Glomerular visceral epithelial cell (primary cell): ENCODE measurements at regions not wholly inside any gene's neighbourhood (a gene's known extent, or its start where the extent isn't known, plus 50 kb on each side); places are given as distances from the start of the nearest gene placed in this dataset.

Source experiments
- DNase-seq: peaks from one replicate; pipeline ENCODE4 v3.0.0-alpha.2; 2016; ENCODE audit errors: extremely low spot score

DNA sequence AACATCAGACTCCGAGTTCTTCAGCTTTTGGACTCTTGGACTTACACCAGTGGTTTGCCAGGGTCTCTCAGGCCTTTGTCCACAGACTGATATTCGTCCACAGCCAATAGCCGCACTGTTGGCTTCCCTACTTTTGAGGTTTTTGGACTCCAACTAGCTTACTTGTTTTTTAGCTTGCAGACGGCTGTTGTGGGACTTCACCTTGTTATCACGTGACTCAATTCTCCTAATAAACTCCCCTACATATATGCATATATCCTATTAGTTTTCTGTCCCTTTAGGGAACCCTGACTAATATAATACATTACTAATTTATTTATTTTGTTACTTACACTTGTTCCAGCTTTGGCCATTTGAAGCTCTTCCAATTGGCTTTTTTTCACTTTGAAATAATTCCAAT is 311.3 kb downstream of the BMP2 start:
- DNase-seq = no peak

DNA sequence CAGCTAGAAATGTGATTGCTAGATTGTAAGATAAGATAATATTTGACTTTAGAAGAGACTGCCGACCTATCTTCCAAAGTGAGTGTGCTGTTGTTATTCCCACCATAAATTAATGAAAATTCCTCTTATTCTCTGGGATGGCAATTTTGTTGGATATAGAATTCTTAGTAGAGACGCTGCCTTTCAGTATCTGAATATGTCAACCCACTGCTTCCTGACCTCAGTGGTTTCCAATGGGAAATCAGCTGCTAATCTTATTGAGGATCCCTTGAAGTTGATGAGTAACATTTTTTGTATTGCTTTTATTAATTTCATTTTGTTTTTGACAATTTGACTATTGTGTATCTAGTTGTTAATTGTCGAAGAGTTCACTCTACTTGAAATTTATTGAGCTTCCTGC is 313.0 kb downstream of the BMP2 start:
- no peak for DNase-seq

DNA sequence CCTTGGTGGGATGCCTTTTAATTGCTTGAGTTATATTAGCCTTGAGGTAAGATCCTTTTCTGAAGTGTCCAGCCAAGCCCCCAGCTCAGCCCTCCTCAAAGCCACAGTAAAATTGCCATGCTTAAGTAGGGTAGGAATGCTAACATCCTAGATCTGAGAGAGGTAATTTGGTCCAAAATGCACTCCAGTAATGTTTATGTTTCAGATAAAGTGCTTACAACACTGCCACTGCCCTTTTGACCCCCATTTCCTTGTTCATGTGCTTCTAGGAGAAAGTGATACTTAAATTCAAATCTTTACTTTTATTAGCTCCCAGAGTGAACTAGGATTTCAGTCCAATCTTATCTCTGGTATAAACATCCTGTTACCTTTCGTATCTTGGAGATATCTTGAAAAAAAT is 318.0 kb downstream of the BMP2 start:
- DNase-seq = no peak

DNA sequence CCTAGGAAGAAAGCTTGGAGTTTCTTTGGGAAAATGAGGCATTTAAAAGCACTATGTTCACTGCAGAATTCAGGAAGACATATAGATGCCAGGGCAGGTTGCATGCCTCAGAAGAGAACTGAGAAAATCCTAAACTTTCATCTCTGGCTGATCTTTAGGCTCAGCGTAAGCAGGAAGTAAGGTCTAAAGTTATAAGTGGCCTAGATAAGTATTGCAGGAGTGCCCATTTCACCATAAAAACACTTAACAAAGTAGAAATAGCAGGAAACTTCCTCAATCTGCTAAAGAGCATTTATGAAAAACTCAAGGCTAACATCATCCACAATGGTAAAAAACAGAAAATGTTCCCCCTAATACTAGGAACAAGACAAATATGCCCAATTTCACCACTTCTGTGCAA is 320.3 kb downstream of the BMP2 start:
- no peak for DNase-seq

DNA sequence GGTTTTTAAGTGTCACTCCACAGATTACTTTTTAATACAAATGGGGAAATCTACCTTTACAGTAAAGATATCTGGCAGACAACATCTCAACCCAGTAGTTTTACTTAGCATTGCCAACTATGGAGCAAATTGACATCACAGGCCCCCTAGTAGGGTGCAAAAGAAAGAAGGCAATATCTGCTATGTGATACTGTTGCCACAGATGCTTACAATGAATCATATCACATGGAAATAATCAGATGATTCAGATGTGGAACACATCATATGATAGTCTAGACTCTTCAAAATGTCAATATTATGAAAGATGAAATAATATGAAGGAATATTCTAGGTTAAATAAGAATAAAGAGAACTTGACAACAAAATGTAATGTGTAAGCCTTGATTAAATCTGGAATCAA is 322.5 kb downstream of the BMP2 start:
- DNase-seq = no peak

DNA sequence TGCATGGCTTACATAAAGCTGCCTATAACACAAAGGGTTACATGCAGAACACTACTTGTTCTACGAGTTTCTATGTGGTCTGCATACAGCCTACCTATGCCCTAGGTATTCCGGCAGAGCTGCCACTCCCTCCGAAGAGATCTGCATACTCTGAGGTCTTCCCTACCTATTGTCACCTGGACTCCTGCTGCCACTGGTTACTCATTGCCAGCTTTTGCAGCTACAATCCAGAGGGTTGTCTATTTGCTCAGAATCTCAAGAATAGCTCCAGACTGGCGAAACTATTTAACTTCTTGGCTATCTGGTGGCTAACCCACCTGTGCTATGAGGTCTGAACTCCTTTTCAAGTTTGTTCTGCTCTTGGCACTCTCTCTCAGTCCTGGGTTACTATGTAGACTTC is 323.3 kb downstream of the BMP2 start:
- no peak for DNase-seq

DNA sequence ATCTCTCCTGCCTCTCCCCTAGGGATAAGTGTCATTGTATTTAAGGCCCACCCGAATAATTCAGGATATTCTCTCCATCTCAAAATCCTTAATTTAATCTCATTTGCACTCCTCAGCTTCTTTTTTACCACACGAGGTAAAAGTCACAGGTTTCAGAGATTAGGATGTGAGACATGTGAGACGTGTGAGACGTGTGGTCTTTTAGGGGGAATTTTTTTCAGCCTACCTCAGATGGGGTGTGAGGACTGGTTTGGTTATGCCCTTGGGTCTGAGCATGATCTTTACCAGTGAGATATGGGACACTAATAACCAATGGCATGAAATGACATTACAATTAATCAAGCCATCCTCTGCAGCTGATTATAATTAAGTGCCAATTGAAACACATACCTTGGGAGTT is 324.2 kb downstream of the BMP2 start:
- no peak for DNase-seq

DNA sequence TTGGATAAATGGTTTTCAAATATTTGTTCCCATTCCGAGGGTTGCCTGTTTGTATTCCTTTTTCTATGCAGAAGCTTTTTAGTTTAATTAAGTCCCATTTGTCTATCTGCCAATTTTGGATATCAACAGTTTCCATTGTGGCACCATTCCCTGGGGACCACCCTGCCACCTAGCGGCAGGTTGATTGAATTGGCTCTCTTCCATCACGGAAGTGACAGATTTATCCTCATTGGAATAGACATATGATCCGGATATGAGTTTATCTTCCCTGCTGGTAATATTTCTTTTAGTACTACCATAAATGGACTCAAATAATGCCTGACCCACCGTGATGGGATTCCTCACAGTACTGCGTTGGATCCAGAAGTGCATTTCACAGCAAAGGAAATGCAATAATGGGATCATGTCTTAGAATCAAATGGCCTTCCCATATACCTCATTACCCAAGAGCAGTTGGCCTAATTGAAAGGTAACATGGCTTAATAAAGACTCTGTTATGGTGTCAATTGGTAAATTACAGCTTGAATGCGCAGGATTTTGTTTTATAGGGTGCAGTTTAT is 327.0 kb downstream of the BMP2 start:
- DNase-seq = peak; percentile 16

DNA sequence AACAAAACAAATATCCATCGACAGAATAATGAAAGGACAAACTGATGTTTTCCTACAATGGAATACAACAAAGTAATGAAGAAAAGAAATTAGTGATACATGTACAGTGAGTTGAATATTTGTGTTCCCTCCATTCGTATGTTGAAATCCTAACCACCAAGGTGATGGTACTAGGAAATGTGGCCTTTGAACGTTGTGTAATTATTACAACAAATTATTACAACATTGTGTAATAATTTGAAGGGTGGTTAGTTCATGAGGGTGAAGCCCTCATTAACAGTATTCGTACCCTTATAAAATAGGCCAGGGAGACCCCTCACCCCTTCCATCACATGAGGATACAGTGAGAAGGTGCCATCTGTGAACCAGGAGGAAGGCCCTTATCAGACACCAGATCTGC is 339.4 kb downstream of the BMP2 start:
- no peak for DNase-seq

DNA sequence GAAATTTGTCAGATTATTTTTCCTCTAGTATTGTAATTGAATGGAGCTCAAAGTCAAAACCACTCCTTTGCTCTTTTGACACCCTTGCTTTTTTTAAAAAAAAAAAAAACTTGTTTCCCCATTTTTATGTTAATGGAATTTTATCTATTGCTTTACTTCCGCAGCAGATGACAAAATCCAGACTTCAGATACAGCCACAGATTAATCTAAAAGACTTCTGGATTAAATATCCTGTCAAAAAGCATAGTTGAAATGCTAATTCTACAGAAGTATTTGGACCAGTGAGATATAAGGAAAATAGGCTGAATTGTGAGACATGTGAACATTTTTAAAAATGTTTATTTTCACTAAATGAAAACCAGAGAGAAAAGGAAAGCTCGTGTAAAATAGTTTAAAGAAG is 341.4 kb downstream of the BMP2 start:
- DNase-seq = no peak

DNA sequence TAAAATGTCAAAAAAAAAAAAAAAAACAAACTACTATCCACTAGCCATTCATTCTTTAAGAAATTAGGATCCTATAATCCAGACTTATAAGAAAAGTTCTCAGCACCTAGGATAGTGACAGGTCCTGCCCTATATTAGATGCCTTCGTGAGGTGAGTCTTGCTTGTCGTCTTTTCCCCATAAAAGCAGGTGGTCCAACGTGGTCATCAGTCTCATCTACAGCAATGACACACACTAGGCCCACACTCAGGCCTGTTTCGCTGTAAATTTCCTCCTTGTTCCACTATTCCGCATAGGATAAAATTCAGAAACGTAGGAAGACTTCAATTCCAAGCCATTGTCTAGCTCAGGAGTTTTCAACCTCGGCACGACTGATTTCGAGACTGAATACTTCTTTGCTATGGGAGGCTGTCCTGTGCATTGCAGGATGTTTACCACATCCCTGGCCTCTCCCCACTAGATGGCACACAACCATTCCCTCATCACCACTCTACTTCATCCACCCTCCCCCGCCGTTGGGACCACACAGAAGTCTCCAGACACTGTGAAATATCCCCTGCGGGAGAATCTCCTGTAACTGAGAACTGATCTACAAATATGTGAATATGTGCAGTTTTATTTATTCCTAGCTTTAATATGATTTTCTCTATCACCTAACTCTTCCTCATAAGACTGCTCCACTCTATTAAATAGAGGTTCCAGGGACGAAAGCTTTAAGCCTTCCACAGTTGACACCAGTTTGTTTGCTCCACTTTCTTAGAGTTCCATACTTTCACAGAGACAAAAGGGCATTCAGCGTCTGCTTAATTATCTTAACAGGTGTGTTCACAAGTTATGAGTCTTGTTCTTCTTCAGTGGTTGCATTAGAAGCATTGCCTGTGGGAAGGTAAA is 346.3 kb downstream of the BMP2 start:
- no peak for DNase-seq

DNA sequence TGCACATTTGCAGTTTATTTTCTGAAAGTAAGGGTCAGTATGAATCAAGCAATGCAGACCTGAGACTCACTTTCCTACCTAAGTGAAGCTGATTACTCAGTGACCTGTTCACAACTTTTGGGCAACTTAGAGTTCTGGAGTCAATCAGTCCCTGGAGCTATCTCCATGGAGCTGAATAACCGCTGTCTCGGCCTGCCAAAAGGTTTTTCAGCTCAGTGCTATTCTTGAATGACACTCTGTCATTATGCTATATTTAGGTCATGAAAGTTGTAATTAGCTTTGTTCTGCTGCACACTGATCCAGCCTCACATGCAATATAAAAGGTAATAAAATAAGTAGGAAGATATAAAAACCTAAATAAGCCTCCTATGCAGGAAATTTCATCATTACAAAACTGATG is 356.0 kb downstream of the BMP2 start:
- no peak for DNase-seq

DNA sequence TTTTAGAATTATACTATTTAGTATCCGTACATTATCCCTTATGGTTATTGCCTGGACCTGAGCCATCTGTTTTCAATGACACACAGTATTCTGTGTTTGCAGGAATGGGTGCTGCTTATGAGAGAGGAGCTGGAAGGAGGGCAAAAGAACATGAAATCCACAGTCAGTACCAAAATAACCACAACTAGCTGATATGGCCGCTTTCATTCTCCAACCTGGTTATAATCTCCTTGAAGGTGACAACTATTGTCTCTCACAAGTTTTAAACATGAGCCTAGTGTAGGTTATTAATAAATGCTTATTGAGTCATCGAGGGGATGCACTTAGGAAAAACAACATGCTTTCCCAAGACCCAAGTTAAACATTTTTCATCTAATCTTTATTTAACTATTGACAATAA is 356.6 kb downstream of the BMP2 start:
- no peak for DNase-seq

DNA sequence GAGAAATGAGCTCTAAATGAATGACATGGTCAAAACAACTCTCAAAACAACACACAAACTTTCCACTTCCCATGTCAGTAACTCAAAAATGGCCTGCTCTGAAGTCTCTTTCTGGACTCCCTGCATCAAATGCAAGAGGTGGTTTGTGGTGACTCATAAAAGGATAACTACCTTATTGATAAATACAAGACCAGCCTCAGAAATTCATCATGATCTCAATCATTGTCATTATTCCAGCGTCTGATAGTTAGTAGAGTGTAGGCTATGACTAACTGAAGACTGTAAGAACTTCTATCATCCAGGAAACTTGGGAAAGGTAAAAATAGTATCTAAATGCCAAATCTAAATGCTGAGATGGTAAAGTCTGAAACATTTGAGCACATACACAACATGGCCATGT is 369.4 kb downstream of the BMP2 start:
- no peak for DNase-seq

DNA sequence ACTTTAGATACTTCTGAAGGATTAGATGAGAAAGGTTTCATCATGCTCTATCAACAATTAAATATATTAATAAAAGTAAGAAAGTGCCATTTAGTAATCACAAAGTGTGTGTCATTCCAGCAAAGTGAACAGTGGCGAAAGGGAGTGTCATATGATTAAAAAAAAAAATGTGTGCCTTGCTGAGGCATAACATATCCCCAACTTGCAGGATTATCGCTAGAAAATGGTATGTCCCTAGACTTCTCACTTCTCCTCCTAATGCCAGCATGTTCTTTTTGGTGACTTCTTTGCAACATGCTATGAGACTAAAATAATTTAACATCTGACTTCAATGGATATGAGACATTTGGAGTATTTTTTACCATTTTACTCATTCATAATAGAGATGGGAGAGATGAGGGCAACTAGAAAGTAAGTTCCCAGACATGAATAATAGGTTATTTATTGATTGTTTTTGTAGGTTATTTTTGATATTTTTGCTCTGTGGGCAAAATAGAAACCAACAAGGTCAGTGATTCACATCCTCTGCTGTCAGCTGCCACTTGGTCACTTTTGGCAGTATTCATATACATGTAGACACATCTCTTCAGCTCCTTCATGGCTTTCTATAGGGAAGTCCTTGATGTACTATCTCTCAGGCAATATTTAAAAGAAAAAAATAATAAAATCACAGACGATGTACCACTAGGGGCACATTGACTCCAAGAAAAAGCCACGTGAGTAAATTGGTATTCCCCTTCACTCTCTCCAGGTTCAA is 370.1 kb downstream of the BMP2 start:
- no peak for DNase-seq

DNA sequence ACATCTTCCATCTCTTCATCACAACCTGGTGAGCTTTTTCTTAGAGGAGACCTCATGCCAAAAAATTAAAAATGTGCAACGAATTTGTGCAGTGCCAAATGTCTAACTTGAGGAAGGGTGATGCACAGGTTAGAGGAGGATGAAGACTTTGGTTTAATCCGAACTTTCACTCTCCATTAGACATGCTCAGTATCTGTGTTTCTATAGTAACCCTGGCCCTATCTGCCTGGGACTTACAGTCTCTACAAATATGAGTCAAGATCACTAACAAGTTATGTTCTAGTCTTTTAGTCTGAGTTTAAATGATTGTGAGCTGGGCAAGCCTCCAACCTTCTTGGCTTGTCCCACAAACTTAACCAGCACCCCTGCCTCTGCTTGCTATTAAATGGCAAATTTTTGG is 377.0 kb downstream of the BMP2 start:
- no peak for DNase-seq

DNA sequence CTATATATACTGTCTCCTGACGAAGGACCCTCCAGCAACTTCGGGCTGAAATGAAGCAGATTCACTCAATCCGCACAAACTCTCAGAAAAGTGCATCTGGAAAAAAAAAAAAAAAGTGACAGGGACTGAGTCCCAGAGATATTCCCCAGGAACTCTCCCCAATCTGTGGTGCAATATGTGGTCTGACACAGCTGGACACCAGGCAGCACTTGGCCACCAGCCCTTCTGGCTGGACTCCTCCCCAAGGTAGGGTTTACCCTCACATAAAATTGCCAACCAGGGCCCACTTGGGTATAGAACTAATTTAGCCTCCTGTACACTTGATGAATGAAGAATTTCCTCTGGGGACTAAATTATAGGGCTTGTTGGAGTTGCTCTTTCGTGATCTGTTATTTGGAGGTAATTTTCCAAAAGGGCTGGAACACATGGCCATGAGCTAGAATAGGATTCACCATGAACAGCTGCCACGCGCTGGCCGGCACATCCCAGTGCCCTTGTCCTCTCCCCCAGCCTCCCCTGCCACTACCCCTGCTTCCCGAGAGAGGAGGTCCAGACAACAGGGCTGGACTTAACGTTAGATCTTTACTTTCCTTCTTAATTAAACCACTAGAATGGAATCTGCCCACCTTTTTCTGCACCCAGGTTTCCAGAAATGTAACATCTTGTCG is 379.2 kb downstream of the BMP2 start:
- DNase-seq = no peak

DNA sequence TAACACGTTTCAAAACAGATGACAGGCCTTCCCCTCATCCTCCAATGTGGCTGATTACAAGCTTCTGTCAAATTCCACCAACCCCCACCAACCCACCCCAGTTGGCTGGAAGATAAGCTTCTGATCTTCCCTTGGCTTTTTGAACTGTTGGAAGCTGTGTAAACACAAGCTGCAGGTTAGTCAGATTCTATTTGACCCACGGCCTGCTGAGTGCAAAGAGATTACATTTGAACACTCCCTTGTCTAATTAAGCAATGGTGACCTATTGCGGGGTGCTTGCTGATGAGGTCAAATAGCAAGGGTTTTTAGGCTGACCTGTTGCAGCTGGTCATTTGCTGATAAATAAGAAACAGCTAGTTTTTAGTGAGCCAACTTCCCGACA is 379.7 kb downstream of the BMP2 start:
- DNase-seq = no peak

DNA sequence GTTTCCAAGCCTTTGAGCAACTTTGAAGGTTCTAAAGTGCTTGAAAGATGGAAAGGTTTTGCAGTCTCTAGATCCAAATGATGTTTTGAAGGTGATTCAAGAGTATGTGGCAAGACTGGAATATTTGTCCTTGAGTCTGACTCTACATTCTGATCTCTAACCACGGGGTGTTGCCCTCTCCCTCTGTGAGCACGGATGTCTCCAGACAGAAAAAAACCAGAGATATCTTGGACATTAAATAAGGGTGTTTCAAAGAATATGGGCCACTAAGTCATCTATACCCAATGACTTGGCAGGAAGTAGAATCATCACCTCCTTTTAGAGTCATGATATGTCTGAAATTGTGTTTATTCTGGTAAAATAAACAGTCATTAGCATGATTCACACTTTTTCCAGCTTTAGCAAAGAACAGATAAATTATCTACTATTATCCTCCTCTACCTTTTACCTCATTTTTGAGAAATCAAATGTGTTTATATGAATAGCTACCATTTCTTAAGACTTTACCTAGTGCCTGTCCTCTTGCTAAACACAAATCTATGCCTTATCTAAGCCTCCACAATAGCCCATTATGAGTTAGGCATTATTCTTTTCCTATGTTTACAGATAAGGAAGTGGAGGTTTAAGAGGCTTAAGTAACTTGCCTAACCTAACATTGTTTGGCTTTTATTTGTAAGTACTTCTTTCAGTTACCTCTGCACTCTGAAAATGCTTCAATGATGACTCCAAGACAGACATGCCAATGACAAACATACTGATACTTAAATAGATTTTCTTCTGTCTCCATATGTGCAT is 384.4 kb downstream of the BMP2 start:
- no peak for DNase-seq

DNA sequence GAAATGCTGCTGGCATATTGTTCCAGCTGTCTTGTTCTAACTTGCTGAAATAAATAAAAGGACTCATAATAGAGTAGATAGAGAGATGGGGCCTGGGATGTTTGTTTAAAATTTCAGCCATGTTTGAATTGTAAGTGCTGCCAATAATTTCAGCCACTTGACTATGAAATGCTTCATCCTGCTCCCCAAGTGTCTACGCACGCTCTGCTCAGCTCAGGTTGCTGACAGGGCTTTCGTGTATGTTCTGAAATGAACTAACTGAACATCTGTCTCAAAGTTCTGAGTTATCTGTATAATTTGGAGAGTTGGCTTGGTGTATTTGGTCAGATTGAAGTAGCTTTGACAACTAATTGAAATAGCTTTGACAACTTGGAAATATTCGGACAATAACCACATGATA is 387.8 kb downstream of the BMP2 start:
- no peak for DNase-seq

DNA sequence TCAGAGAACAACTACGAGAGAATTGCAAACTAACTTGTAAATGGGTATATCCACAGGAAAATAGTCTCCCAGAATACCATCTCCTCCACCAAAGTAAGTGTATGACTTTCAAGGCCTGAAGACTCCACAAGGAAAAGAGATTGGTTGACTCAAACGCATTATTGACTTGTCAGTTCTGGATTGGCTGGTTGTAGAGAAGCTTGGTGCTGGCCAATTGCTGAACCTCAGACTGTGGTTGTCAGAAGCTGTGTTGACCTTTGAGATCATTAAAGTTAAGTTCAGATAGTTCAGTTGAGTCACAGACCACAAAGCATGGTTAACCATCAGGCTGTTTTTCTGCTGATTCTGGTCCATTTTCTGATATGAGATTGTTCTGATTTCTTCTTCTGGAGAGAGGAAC is 388.3 kb downstream of the BMP2 start:
- no peak for DNase-seq

DNA sequence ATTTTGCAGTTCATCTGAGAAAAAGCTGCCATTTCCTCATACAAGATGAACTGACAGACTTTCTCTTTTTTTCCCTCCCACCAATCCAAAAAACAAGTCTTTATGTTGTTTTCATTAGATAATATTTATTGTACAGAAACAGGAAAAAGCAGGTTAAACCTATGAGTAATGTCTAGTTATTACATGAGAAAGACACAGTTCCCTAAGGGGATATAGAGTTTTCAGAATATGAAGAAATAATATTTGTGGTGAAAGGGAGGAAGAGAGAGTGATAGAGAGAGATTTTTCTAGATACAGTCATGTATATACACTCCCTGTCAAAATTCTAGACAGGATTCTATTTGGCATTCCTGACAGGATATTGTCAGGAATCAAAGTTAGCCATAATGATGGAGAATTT is 392.4 kb downstream of the BMP2 start:
- no peak for DNase-seq
